GM21390 (cell line): ENCODE measurements at regions not wholly inside any gene's neighbourhood (a gene's known extent, or its start where the extent isn't known, plus 50 kb on each side); places are given as distances from the start of the nearest gene placed in this dataset.

Experiments
- ATAC-seq: cut with Tn5 transposase; IDR thresholded peaks from one replicate; pipeline ENCODE4 v1.9.1; 2021; ENCODE audit not compliant: unreplicated experiment

DNA sequence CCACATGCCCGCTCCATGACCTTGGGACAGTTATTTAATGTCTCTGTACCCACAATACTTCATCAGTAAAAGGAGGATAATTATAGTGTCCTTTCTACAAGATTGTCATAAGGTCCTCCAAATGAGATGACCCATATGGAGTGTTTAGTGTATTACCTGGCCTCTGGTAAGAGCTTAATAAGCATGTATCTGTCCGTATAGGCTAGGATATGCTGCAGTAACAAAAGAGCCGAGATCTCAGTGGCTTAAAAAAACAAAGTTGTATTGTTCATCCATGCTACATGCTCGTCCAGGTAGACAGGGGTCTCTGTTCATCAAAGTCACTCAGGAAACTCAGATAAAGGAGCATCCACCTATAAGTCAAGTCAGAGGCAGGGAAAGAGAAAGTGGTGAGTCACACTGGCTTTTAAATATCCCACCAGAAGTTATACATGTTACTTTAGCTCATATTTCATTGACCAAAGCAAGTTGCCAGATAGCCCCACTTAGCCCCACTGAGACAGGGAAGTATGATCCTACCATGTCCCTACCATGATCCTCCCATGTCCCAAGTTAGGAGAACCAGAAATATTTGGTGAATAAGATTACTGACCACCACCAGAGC, 53.0 kb upstream of the KAZN start:
- ATAC-seq, result no peak

DNA sequence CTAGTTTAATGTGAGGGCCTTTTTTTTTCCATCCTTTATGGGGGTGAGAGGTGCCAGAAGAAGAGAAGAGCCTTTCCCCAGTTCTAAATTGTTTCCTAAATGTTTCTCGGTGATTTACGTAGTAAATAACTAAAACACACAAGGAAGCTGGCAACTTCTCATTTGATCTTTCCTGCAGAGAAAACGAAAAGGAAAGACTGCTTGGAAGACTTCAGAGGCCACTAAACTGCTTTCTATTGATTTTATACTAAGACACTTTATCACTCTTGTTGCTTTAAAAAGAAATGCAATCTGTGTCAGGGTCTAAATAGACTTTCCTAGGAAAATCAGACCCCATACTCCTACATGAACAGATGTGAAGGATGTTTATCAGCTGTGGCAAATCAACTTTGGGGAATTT, 52.1 kb upstream of the KAZN start:
- ATAC-seq, result no peak
